ENCODE measurements at regions not wholly inside any gene's neighbourhood (a gene's known extent, or its start where the extent isn't known, plus 50 kb on each side); places are given as distances from the start of the nearest gene placed in this dataset.

GRCh38 chr7:17408245-17408903, 109.9 kb downstream of the AHR start (continued):
- TF ChIP-seq RORA (CRISPR knock-in tag; IDR thresholded peaks at IDR 0.05) (no peak), ZEB1 (IDR thresholded peaks at IDR 0.05; ENCODE audit: insufficient replicate concordance, low read depth) (no peak), MED1 (CRISPR knock-in tag; IDR thresholded peaks at IDR 0.05) (peak; percentile 91), BRCA1 (CRISPR knock-in tag; IDR thresholded peaks at IDR 0.05) (no peak), FOXO4 (CRISPR knock-in tag; conservative IDR thresholded peaks at IDR 0.05) (no peak), CREB1 (IDR thresholded peaks at IDR 0.05) (peak; percentile 42; the same call in 1 of the 2 replicates), CREB1 (CRISPR knock-in tag; IDR thresholded peaks at IDR 0.05) (peak; percentile 62), KAT2B (IDR thresholded peaks at IDR 0.05; ENCODE audit: borderline replicate concordance, low read depth, low read length) (no peak), TCF12 (IDR thresholded peaks at IDR 0.05) (no peak), TCF12 (CRISPR knock-in tag; IDR thresholded peaks at IDR 0.05) (no peak), FOXK2 (IDR thresholded peaks at IDR 0.05) (no peak), ZSCAN31 (CRISPR knock-in tag; IDR thresholded peaks at IDR 0.05; ENCODE audit: low read depth) (peak; percentile 61; the same call in 1 of the 2 replicates), ZNF704 (CRISPR knock-in tag; IDR thresholded peaks at IDR 0.05; ENCODE audit: borderline replicate concordance) (no peak), HNRNPL (IDR thresholded peaks at IDR 0.05; ENCODE audit: low read depth, low read length) (no peak), CBX1 (IDR thresholded peaks at IDR 0.05; ENCODE audit: low read depth) (no peak), JARID2 (CRISPR knock-in tag; IDR thresholded peaks at IDR 0.05; ENCODE audit: insufficient replicate concordance) (no peak), MEF2D (CRISPR knock-in tag; IDR thresholded peaks at IDR 0.05) (0 out of 2 replicates have a peak, but pooled peaks have one; percentile 44), CEBPZ (IDR thresholded peaks at IDR 0.05; ENCODE audit: low read length) (no peak), ZSCAN21 (CRISPR knock-in tag; IDR thresholded peaks at IDR 0.05; ENCODE audit: borderline replicate concordance) (no peak), ZNF354B (CRISPR knock-in tag; IDR thresholded peaks at IDR 0.05) (no peak), SIX1 (CRISPR knock-in tag; IDR thresholded peaks at IDR 0.05; ENCODE audit: borderline replicate concordance) (peak; percentile 65; the same call in 1 of the 2 replicates), ZNF256 (CRISPR knock-in tag; conservative IDR thresholded peaks at IDR 0.05) (no peak), ZNF530 (CRISPR knock-in tag; IDR thresholded peaks at IDR 0.05; ENCODE audit: low read depth) (no peak), ZMYM4 (CRISPR knock-in tag; IDR thresholded peaks at IDR 0.05) (peak; percentile 85), ZNF776 (CRISPR knock-in tag; IDR thresholded peaks at IDR 0.05) (no peak), TAF1 (CRISPR knock-in tag; IDR thresholded peaks at IDR 0.05) (no peak)

Measured in HepG2 (cell line).